22Rv1 (cell line): ENCODE measurements at regions not wholly inside any gene's neighbourhood (a gene's known extent, or its start where the extent isn't known, plus 50 kb on each side); places are given as distances from the start of the nearest gene placed in this dataset.

Source experiments
- ZFX ChIP-seq: fragments of 450-650 bp; IDR thresholded peaks from 2 replicates; pipeline ENCODE4 v1.6.1; 2017; ENCODE audit warnings: antibody characterized with exemption, borderline replicate concordance
- TF ChIP-seq, protein P1 (sequence below): fragments of 450-650 bp; IDR thresholded peaks from 2 replicates; pipeline ENCODE4 v1.5.1; 2017; ENCODE audit warnings: mild to moderate bottlenecking

DNA sequence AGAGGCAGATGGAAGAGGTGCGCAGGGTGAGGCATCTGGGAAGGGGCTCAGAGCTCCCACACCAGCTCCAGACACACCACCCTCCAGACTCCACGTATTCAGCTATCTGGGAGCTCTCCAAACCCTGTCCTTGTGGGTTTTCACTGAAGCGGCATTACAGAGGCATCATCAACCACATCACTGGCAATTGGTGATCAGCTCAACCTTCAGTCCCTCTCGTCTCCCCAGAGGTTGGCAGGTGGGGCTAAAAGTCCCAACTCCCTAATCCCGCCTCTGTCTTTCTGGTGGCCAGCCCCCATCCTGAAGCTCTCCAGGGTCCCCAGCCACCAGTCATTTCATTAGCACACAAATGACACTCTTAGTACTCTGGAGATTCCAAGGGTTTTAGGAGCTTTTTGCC, 123.9 kb downstream of the KCNJ12 start:
- TF ChIP-seq, protein P1, sequence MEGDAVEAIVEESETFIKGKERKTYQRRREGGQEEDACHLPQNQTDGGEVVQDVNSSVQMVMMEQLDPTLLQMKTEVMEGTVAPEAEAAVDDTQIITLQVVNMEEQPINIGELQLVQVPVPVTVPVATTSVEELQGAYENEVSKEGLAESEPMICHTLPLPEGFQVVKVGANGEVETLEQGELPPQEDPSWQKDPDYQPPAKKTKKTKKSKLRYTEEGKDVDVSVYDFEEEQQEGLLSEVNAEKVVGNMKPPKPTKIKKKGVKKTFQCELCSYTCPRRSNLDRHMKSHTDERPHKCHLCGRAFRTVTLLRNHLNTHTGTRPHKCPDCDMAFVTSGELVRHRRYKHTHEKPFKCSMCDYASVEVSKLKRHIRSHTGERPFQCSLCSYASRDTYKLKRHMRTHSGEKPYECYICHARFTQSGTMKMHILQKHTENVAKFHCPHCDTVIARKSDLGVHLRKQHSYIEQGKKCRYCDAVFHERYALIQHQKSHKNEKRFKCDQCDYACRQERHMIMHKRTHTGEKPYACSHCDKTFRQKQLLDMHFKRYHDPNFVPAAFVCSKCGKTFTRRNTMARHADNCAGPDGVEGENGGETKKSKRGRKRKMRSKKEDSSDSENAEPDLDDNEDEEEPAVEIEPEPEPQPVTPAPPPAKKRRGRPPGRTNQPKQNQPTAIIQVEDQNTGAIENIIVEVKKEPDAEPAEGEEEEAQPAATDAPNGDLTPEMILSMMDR = no peak
- TF ChIP-seq ZFX = no peak
